Glutamatergic neuron (in vitro differentiated cells): ENCODE measurements at regions not wholly inside any gene's neighbourhood (a gene's known extent, or its start where the extent isn't known, plus 50 kb on each side); places are given as distances from the start of the nearest gene placed in this dataset.

Experiments used
- DNase-seq: peaks from one replicate; pipeline ENCODE4 v3.0.0; 2022
- H3K27ac Mint-ChIP-seq: one replicate; pipeline ENCODE4 v1.8.0; 2020; ENCODE audit warnings: mild to moderate bottlenecking, mixed read lengths, inconsistent platforms; ENCODE audit not compliant: unreplicated experiment
- H3K27me3 Mint-ChIP-seq: one replicate; pipeline ENCODE4 v1.8.0; 2020; ENCODE audit warnings: mild to moderate bottlenecking, moderate library complexity, mixed read lengths, inconsistent platforms; ENCODE audit not compliant: unreplicated experiment
- H3K36me3 Mint-ChIP-seq: one replicate; pipeline ENCODE4 v1.8.0; 2020; ENCODE audit warnings: mild to moderate bottlenecking, mixed read lengths, inconsistent platforms; ENCODE audit not compliant: unreplicated experiment
- H3K4me1 Mint-ChIP-seq: one replicate; pipeline ENCODE4 v1.8.0; 2020; ENCODE audit warnings: mild to moderate bottlenecking, low read depth, mixed read lengths, inconsistent platforms; ENCODE audit not compliant: unreplicated experiment
- H3K4me3 Mint-ChIP-seq: one replicate; pipeline ENCODE4 v1.8.0; 2020; ENCODE audit warnings: mild to moderate bottlenecking, mixed read lengths, inconsistent platforms; ENCODE audit not compliant: unreplicated experiment
- H3K9me3 Mint-ChIP-seq: one replicate; pipeline ENCODE4 v1.8.0; 2020; ENCODE audit warnings: mild to moderate bottlenecking, moderate library complexity, mixed read lengths, inconsistent platforms; ENCODE audit not compliant: unreplicated experiment
- CTCF ChIP-seq: fragments of 200-600 bp; sonication (generic); IDR thresholded peaks from one replicate; pipeline ENCODE4 v1.5.0; 2021; ENCODE audit not compliant: partially characterized antibody, unreplicated experiment

- Mint-ChIP-seq H3K27ac (no peak overlapping the region), H3K36me3 (no peaks in the 10 kb centered on the region)
These were observed 393.4 kb upstream of the KIF2A start for GRCh38 chr5:61912559-61912958.

GRCh38 chr5:61915646-61916045, 390.4 kb upstream of the KIF2A start:
- no peak overlapping the region for H3K27ac Mint-ChIP-seq
- TF ChIP-seq CTCF = no peak
- no peaks in the 10 kb centered on the region for H3K36me3 Mint-ChIP-seq
- H3K4me1 Mint-ChIP-seq = no peaks in the 10 kb centered on the region
- H3K9me3 Mint-ChIP-seq = peaks cover 4% of the 10 kb centered on the region
- DNase-seq = no peak
- H3K27me3 Mint-ChIP-seq = no peaks in the 10 kb centered on the region
- no peak overlapping the region for H3K4me3 Mint-ChIP-seq

More at GRCh38 chr5:61912559-61912958, 393.4 kb upstream of the KIF2A start:
- no peak for TF ChIP-seq CTCF
- H3K27me3 Mint-ChIP-seq = no peaks in the 10 kb centered on the region
- no peak for DNase-seq
- H3K4me1 Mint-ChIP-seq = no peaks in the 10 kb centered on the region
- no peak overlapping the region for H3K4me3 Mint-ChIP-seq
- peaks cover 4% of the 10 kb centered on the region for H3K9me3 Mint-ChIP-seq

- Mint-ChIP-seq H3K4me3 (no peak overlapping the region), H3K27ac (no peak overlapping the region), H3K36me3 (no peaks in the 10 kb centered on the region), H3K4me1 (no peaks in the 10 kb centered on the region), H3K9me3 (peaks cover 4% of the 10 kb centered on the region), H3K27me3 (no peaks in the 10 kb centered on the region)
- DNase-seq = no peak
- no peak for TF ChIP-seq CTCF
These were observed 389.1 kb upstream of the KIF2A start for GRCh38 chr5:61916621-61917620.

GRCh38 chr5:61918611-61919010, 387.4 kb upstream of the KIF2A start:
- TF ChIP-seq CTCF = no peak
- Mint-ChIP-seq H3K27me3 (no peaks in the 10 kb centered on the region), H3K27ac (no peak overlapping the region), H3K4me1 (no peaks in the 10 kb centered on the region), H3K4me3 (no peak overlapping the region), H3K9me3 (no peaks in the 10 kb centered on the region), H3K36me3 (no peaks in the 10 kb centered on the region)
- no peak for DNase-seq

- Mint-ChIP-seq H3K4me3 (no peak overlapping the region), H3K9me3 (no peaks in the 10 kb centered on the region), H3K27me3 (no peaks in the 10 kb centered on the region), H3K36me3 (no peaks in the 10 kb centered on the region), H3K4me1 (no peaks in the 10 kb centered on the region), H3K27ac (no peak overlapping the region)
- DNase-seq = no peak
- TF ChIP-seq CTCF = no peak
These were observed 386.1 kb upstream of the KIF2A start for GRCh38 chr5:61919920-61920319.
